ENCODE measurements at regions not wholly inside any gene's neighbourhood (a gene's known extent, or its start where the extent isn't known, plus 50 kb on each side); places are given as distances from the start of the nearest gene placed in this dataset.

DNA sequence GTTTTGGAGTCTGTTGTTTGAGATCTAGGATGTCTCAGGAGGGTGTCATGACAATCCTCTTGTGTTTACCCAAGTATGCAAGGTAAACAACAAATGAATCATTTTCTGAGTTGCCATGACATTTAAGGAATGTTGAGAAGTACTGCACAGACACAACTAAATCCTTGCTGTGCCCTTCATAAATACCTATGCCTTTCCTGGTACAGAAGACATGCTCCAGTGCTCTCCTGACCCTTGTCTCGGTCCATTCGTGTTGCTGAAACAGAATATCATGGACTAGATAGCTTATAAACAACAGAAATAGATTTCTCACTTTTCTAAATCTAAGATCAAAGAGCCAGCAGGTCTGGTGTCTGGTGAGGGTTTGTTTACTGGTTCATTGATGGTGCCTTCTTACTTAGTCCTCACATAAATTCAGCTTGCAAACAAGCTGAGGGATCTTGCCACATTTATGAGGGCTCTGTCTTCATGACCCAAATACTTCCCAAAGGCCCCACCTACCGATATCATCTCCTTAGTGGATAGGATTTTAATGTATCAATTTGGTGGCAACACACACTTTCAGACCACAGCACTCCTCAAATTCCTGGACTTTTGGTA lies 341.8 kb upstream of the SEMA3A start:
- TF ChIP-seq, protein P1, sequence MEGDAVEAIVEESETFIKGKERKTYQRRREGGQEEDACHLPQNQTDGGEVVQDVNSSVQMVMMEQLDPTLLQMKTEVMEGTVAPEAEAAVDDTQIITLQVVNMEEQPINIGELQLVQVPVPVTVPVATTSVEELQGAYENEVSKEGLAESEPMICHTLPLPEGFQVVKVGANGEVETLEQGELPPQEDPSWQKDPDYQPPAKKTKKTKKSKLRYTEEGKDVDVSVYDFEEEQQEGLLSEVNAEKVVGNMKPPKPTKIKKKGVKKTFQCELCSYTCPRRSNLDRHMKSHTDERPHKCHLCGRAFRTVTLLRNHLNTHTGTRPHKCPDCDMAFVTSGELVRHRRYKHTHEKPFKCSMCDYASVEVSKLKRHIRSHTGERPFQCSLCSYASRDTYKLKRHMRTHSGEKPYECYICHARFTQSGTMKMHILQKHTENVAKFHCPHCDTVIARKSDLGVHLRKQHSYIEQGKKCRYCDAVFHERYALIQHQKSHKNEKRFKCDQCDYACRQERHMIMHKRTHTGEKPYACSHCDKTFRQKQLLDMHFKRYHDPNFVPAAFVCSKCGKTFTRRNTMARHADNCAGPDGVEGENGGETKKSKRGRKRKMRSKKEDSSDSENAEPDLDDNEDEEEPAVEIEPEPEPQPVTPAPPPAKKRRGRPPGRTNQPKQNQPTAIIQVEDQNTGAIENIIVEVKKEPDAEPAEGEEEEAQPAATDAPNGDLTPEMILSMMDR (IDR thresholded peaks at IDR 0.05) = no peak
- H3K4me1 Mint-ChIP-seq (ENCODE audit: unreplicated experiment) = no peaks in the 10 kb centered on the region
- no peak for DNase-seq (ENCODE audit: extremely low spot score, unreplicated experiment)
- no peaks in the 10 kb centered on the region for H3K9me3 Mint-ChIP-seq (ENCODE audit: unreplicated experiment)
- no peaks in the 10 kb centered on the region for H3K27me3 Mint-ChIP-seq (ENCODE audit: unreplicated experiment)
- H3K36me3 Mint-ChIP-seq (ENCODE audit: unreplicated experiment) = no peaks in the 10 kb centered on the region
- H3K27ac Mint-ChIP-seq (ENCODE audit: unreplicated experiment) = no peak overlapping the region
- no peak overlapping the region for H3K4me3 Mint-ChIP-seq (ENCODE audit: unreplicated experiment)

GRCh38 chr7:84535580-84536270 lies 341.1 kb upstream of the SEMA3A start:
- DNase-seq (ENCODE audit: extremely low spot score, unreplicated experiment) = no peak
- Mint-ChIP-seq H3K9me3 (ENCODE audit: unreplicated experiment) (no peaks in the 10 kb centered on the region), H3K27me3 (ENCODE audit: unreplicated experiment) (no peaks in the 10 kb centered on the region), H3K4me3 (ENCODE audit: unreplicated experiment) (no peak overlapping the region), H3K36me3 (ENCODE audit: unreplicated experiment) (no peaks in the 10 kb centered on the region), H3K4me1 (ENCODE audit: unreplicated experiment) (no peaks in the 10 kb centered on the region), H3K27ac (ENCODE audit: unreplicated experiment) (no peak overlapping the region)
- TF ChIP-seq, protein P1 (IDR thresholded peaks at IDR 0.05) = no peak

- peaks cover 15% of the 10 kb centered on the region for H3K4me1 Mint-ChIP-seq (ENCODE audit: unreplicated experiment)
- TF ChIP-seq, protein P1 (IDR thresholded peaks at IDR 0.05) = no peak
- no peak overlapping the region for H3K4me3 Mint-ChIP-seq (ENCODE audit: unreplicated experiment)
- H3K27ac Mint-ChIP-seq (ENCODE audit: unreplicated experiment) = no peak overlapping the region
- H3K9me3 Mint-ChIP-seq (ENCODE audit: unreplicated experiment) = no peaks in the 10 kb centered on the region
- DNase-seq (ENCODE audit: extremely low spot score, unreplicated experiment) = no peak
- no peaks in the 10 kb centered on the region for H3K36me3 Mint-ChIP-seq (ENCODE audit: unreplicated experiment)
- no peaks in the 10 kb centered on the region for H3K27me3 Mint-ChIP-seq (ENCODE audit: unreplicated experiment)
Measured at GRCh38 chr7:84533182-84533581, 338.6 kb upstream of the SEMA3A start.

DNA sequence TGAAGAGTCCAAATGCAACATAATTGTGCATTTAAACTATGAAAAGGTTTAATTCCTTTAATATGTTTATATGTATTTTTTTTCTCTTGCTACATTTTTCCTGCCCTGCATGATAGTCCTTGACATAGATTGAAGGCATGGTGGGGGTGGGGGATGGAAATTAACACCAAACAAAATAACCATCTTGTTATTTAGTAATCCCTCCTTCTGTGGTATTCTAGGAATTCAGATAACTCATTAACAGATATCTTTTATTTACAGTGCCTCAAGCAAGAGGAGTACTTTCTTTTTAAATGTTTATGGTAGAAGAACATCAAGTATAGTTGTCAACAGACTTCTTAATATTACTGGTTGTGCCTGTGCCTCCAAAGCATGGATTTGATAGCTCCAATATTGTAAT lies 337.6 kb upstream of the SEMA3A start:
- no peak for DNase-seq (ENCODE audit: extremely low spot score, unreplicated experiment)

More for the DNA sequence above, 337.6 kb upstream of the SEMA3A start:
- no peak overlapping the region for H3K27ac Mint-ChIP-seq (ENCODE audit: unreplicated experiment)
- peaks cover 15% of the 10 kb centered on the region for H3K4me1 Mint-ChIP-seq (ENCODE audit: unreplicated experiment)
- H3K4me3 Mint-ChIP-seq (ENCODE audit: unreplicated experiment) = no peak overlapping the region
- H3K9me3 Mint-ChIP-seq (ENCODE audit: unreplicated experiment) = no peaks in the 10 kb centered on the region
- no peaks in the 10 kb centered on the region for H3K36me3 Mint-ChIP-seq (ENCODE audit: unreplicated experiment)
- H3K27me3 Mint-ChIP-seq (ENCODE audit: unreplicated experiment) = no peaks in the 10 kb centered on the region
- TF ChIP-seq, protein P1 (IDR thresholded peaks at IDR 0.05) = no peak

Measured in osteocyte (in vitro differentiated cells).